IgD-negative memory B cell (primary cell): ENCODE measurements at regions not wholly inside any gene's neighbourhood (a gene's known extent, or its start where the extent isn't known, plus 50 kb on each side); places are given as distances from the start of the nearest gene placed in this dataset.
"Not testable (repeated sequence)": the region's sequence is repeated elsewhere in the genome, so short reads cannot be mapped to it uniquely, and the experiment has no call there.

Source experiments
- H3K27ac Mint-ChIP-seq, 3 donors: one replicate each; pipeline ENCODE4 v1.8.0; 2020 to 2022; ENCODE audit warnings: mild to moderate bottlenecking in 3 of 3, mixed read lengths in 3 of 3, moderate library complexity in 1 of 3
- H3K27me3 Mint-ChIP-seq: one replicate; pipeline ENCODE4 v1.8.0; 2021; ENCODE audit warnings: mixed read lengths
- H3K36me3 Mint-ChIP-seq: one replicate; pipeline ENCODE4 v1.8.0; 2020; ENCODE audit warnings: mild to moderate bottlenecking, mixed read lengths
- H3K4me1 Mint-ChIP-seq, 3 donors: one replicate each; pipeline ENCODE4 v1.8.0; 2020 to 2022; ENCODE audit warnings: mixed read lengths in 3 of 3, mild to moderate bottlenecking in 1 of 3
- H3K4me3 Mint-ChIP-seq, 4 donors: one replicate each; pipeline ENCODE4 v1.8.0; 2020 to 2022; ENCODE audit warnings: mild to moderate bottlenecking in 4 of 4, mixed read lengths in 4 of 4, moderate library complexity in 3 of 4
- H3K9me3 Mint-ChIP-seq, 3 donors: one replicate each; pipeline ENCODE4 v1.8.0; 2020 to 2021; ENCODE audit warnings: mixed read lengths in 3 of 3, mild to moderate bottlenecking in 1 of 3

GRCh38 chr15:99796940-99797870, 64.0 kb upstream of the LYSMD4 start:
- not testable (repeated sequence) for H3K27ac Mint-ChIP-seq, H3K9me3 Mint-ChIP-seq, H3K4me1 Mint-ChIP-seq, H3K4me3 Mint-ChIP-seq, H3K36me3 Mint-ChIP-seq, H3K27me3 Mint-ChIP-seq

DNA sequence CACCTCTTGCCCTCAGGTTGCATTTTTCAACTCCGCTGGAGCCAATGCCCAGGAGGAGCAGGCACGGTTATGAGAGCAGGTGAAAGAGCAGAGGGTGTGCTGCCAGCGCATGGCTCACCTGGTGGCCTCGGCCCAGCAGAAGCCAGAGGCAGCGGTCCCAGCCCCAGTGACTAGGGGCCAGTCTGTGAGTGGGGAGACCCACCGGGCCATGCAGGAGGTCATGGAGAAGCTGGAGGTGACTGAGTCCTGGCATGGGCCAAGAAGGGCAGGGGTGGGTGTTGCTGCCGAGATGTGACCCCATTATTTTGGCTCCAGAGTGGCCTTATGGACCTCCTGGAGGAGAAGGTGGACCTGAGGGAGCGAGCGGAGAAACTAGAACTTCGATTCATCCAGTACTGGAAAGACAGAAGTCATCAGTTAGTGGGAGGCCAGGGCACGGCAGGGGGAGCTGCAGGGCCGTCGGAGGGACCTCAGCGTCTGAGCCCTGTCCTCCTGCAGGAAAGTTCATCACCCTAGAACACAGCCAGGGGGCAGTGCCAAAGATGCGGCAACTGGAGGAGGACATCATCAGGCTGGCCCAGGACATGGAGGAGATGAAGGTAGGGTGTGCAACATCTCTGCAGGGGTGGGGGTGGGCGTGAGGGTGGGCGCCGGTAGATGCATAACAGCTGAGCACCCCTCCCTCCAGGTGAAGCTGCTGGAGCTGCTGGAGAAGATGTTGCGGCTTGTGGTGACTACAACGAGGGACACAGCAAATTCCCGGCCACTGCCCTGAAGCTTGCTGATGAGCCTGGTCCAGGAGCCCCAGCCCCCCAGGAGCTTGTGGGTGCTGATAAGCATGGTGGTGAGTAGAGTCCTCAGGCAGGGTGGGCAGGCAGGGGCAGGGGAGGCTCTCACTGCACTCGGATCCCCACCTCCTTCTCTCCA, 58.9 kb upstream of the LYSMD4 start:
- not testable (repeated sequence) for H3K27ac Mint-ChIP-seq, H3K9me3 Mint-ChIP-seq, H3K27me3 Mint-ChIP-seq, H3K4me1 Mint-ChIP-seq, H3K36me3 Mint-ChIP-seq, H3K4me3 Mint-ChIP-seq

- not testable (repeated sequence) for H3K27me3 Mint-ChIP-seq, H3K36me3 Mint-ChIP-seq, H3K27ac Mint-ChIP-seq, H3K9me3 Mint-ChIP-seq, H3K4me1 Mint-ChIP-seq, H3K4me3 Mint-ChIP-seq
Observed at GRCh38 chr15:99790751-99791150, 57.5 kb upstream of the LYSMD4 start.

GRCh38 chr15:99788156-99788555, 54.9 kb upstream of the LYSMD4 start:
- H3K4me3 Mint-ChIP-seq = no peak overlapping the region
- H3K4me1 Mint-ChIP-seq = peaks cover 0 to 2% (median 1%) of the 10 kb centered on the region in 3 donors
- no peak overlapping the region for H3K27ac Mint-ChIP-seq
- peaks cover 4% of the 10 kb centered on the region for H3K27me3 Mint-ChIP-seq
- peaks cover under 1% of the 10 kb centered on the region for H3K36me3 Mint-ChIP-seq
- peaks cover 0 to 3% (median 0%) of the 10 kb centered on the region in 3 donors for H3K9me3 Mint-ChIP-seq

DNA sequence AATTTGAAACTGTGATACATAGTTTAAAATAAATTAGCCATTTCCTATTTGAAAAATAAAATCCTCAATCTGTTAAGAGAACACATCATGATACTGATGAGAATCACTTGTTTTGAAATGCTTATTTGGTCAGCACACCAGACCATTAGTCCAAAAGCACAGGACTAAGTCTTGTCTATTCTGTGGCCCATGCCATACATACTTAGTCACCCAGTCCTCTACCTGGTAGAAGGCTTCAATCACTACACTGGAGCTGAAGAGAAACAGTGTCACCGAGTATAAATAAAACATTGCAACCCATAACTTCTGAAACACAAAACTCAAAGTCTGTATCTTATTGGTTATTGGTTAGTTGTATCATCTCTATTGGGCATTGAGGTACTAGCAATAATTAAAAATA, 51.6 kb upstream of the LYSMD4 start:
- not testable (repeated sequence) for H3K4me3 Mint-ChIP-seq, H3K4me1 Mint-ChIP-seq, H3K36me3 Mint-ChIP-seq, H3K27ac Mint-ChIP-seq, H3K9me3 Mint-ChIP-seq
- H3K27me3 Mint-ChIP-seq = peaks cover 13% of the 10 kb centered on the region

GRCh38 chr15:99783918-99784619, 50.8 kb upstream of the LYSMD4 start:
- peaks cover 13% of the 10 kb centered on the region for H3K27me3 Mint-ChIP-seq
- not testable (repeated sequence) for H3K27ac Mint-ChIP-seq, H3K9me3 Mint-ChIP-seq, H3K4me1 Mint-ChIP-seq, H3K36me3 Mint-ChIP-seq, H3K4me3 Mint-ChIP-seq
